HepG2 (cell line): ENCODE measurements at regions not wholly inside any gene's neighbourhood (a gene's known extent, or its start where the extent isn't known, plus 50 kb on each side); places are given as distances from the start of the nearest gene placed in this dataset.
A peak's percentile ranks its signal among the peaks of the same experiment; 100 is the strongest.

ENCODE experiments used
- ATAC-seq: fragments of 200-7000 bp; cut with Tn5 transposase; 3 replicates; pipeline ENCODE4 v1.9.1; 2020; ENCODE audit warnings: mild to moderate bottlenecking, moderate library complexity
- BruUV-seq: library from RNA; stranded (reverse); fragments of 400-500 nt; replicated peaks from 2 replicates; lab custom pipeline; 2021; lab: Mats Ljungman, UMichigan
- CTCF ChIA-PET: fragments of 300-600 bp; formaldehyde crosslinking; extraction: SDS; loops from one replicate; lab custom pipeline; 2021; ENCODE audit warnings: low total read pairs, inconsistent platforms, low intra/inter-chr PET ratio; lab: Yijun Ruan, JAX
- POLR2A ChIA-PET: fragments of 350-600 bp; sonication (Branson Sonifier 250); formaldehyde crosslinking; loops from one replicate; lab custom pipeline; 2020; ENCODE audit warnings: antibody characterized with exemption, inconsistent platforms; lab: Yijun Ruan, JAX
- DNase-seq: peaks from one replicate; pipeline ENCODE4 v3.0.0-alpha.2; 2015; ENCODE audit warnings: low spot score
- FAIRE-seq: peaks from 3 replicates; lab custom pipeline; 2011; peaks lifted over from hg19 to GRCh38; lab: Jason Lieb, UNC
- H2AFZ ChIP-seq: one replicate; pipeline ENCODE4 v1.6.1; 2011; ENCODE audit warnings: low read length, inconsistent platforms
- H3K27ac ChIP-seq: fragments of 300-600 bp; 3 replicates; pipeline ENCODE4 v1.8.0; 2011; ENCODE audit warnings: mixed run types, mild to moderate bottlenecking, mixed read lengths, low read length, inconsistent platforms; ENCODE audit not compliant: insufficient read depth; ENCODE audit errors: extremely low read length
- H3K27me3 ChIP-seq, 2 experiments: fragments of 200-600 bp in 1 of 2; 2 replicates in 1 of 2; 3 replicates in 1 of 2; pipeline versions ENCODE4 v1.6.0 to v1.8.0; 2011; ENCODE audit warnings: low read length in 2 of 2, mild to moderate bottlenecking in 2 of 2, moderate library complexity in 2 of 2, inconsistent platforms in 1 of 2; ENCODE audit not compliant: insufficient read depth in 2 of 2, control insufficient read depth in 1 of 2
- H3K36me3 ChIP-seq, 2 experiments: fragments of 200-600 bp in 1 of 2; replicated peaks in 1 of 2; 2 replicates in 1 of 2; 3 replicates in 1 of 2; pipeline versions ENCODE4 v1.5.1 to v1.8.0; 2011; ENCODE audit warnings: low read length in 2 of 2, inconsistent platforms in 1 of 2; ENCODE audit not compliant: insufficient read depth in 2 of 2, control insufficient read depth in 1 of 2
- H3K4me1 ChIP-seq: 2 replicates; pipeline ENCODE4 v1.5.1; 2012; ENCODE audit warnings: low read length, inconsistent platforms; ENCODE audit not compliant: insufficient read depth
- H3K4me2 ChIP-seq: 2 replicates; pipeline ENCODE4 v1.6.0; 2011; ENCODE audit warnings: low read depth, low read length, inconsistent platforms
- H3K4me3 ChIP-seq, 3 experiments: fragments of 200-600 bp in 1 of 3; sonication (generic), shearing (Covaris generic) in 1 of 3; replicated peaks in 1 of 3; 2 replicates each; pipeline ENCODE4 v1.5.1; 2011 to 2016; ENCODE audit warnings: low read length in 3 of 3, inconsistent platforms in 2 of 3, low read depth in 2 of 3, mild to moderate bottlenecking in 2 of 3, control low read depth in 1 of 3, mixed read lengths in 1 of 3; ENCODE audit not compliant: insufficient read depth in 1 of 3
- H3K79me2 ChIP-seq: one replicate; pipeline ENCODE4 v1.6.1; 2011; ENCODE audit warnings: low read length, inconsistent platforms; ENCODE audit not compliant: insufficient read depth
- H3K9ac ChIP-seq: 2 replicates; pipeline ENCODE4 v1.6.0; 2011; ENCODE audit warnings: mild to moderate bottlenecking, low read depth, low read length, inconsistent platforms; ENCODE audit not compliant: insufficient read depth
- H3K9me3 ChIP-seq: 2 replicates; pipeline ENCODE4 v1.5.1; 2012; ENCODE audit warnings: mild to moderate bottlenecking, low read length
- H4K20me1 ChIP-seq: 2 replicates; pipeline ENCODE4 v1.6.0; 2011; ENCODE audit warnings: inconsistent platforms, mild to moderate bottlenecking, low read length, moderate library complexity; ENCODE audit not compliant: insufficient read depth
- KDM1A ChIP-seq: IDR thresholded peaks from 2 replicates; pipeline ENCODE4 v1.6.1; 2016; ENCODE audit warnings: missing compliant biosample characterization
- SRY ChIP-seq: sonication (generic); formaldehyde crosslinking; IDR thresholded peaks from 2 replicates; pipeline ENCODE4 v1.8.0; 2022; ENCODE audit warnings: mild to moderate bottlenecking, missing genetic modification reagents
- ZKSCAN5 ChIP-seq: sonication (generic); formaldehyde crosslinking; IDR thresholded peaks from 2 replicates; pipeline ENCODE4 v1.5.1; 2020; ENCODE audit warnings: mild to moderate bottlenecking, missing genetic modification reagents
- ZNF256 ChIP-seq: sonication (generic); formaldehyde crosslinking; conservative IDR thresholded peaks from 2 replicates; pipeline ENCODE4 v1.4.0; 2020; ENCODE audit warnings: missing genetic modification reagents
- ZNF484 ChIP-seq: sonication (generic); formaldehyde crosslinking; IDR thresholded peaks from 2 replicates; pipeline ENCODE4 v1.5.1; 2020; ENCODE audit warnings: mild to moderate bottlenecking, low read depth, missing genetic modification reagents, borderline replicate concordance
- WGBS: methylation state at CpG from one replicate; pipeline ENCODE4 v1.1.6; 2017; ENCODE audit warnings: low lambda C conversion rate; 5-methylcytosine and 5-hydroxymethylcytosine counted together
- in situ Hi-C: cut with HindIII; loops from 2 replicates; pipeline ENCODE4 v1.10.0; 2017; ENCODE audit warnings: low pct_unique_long_range_greater_than_20kb; ENCODE audit not compliant: extremely low pct_ligation_motif_present
- intact Hi-C: fragments of 100-400 bp; cut with micrococcal nuclease; formaldehyde crosslinking; loops from one replicate; pipeline ENCODE4 v1.10.0; 2022; ENCODE audit not compliant: unreplicated experiment
- TF ChIP-seq, protein P1 (sequence below): sonication (generic); formaldehyde crosslinking; IDR thresholded peaks from 2 replicates; pipeline ENCODE4 v1.5.0; 2020; ENCODE audit warnings: missing genetic modification reagents, mild to moderate bottlenecking, borderline replicate concordance
- TF ChIP-seq, protein P2 (sequence below): fragments of 450-650 bp; IDR thresholded peaks from 2 replicates; pipeline ENCODE4 v1.6.1; 2016
- TF ChIP-seq, protein P3 (sequence below): sonication (generic); formaldehyde crosslinking; IDR thresholded peaks from 2 replicates; pipeline ENCODE4 v1.4.0; 2020; ENCODE audit warnings: mild to moderate bottlenecking, missing genetic modification reagents
- TF ChIP-seq, protein P4 (sequence below), 2 experiments: sonication (generic) in 1 of 2; formaldehyde crosslinking in 1 of 2; IDR thresholded peaks; 2 replicates each; pipeline versions ENCODE4 v1.5.1 to v1.6.1; 2011 to 2020; ENCODE audit warnings: borderline replicate concordance in 1 of 2, low read depth in 1 of 2, low read length in 1 of 2, mild to moderate bottlenecking in 1 of 2, missing genetic modification reagents in 1 of 2, moderate library complexity in 1 of 2

DNA sequence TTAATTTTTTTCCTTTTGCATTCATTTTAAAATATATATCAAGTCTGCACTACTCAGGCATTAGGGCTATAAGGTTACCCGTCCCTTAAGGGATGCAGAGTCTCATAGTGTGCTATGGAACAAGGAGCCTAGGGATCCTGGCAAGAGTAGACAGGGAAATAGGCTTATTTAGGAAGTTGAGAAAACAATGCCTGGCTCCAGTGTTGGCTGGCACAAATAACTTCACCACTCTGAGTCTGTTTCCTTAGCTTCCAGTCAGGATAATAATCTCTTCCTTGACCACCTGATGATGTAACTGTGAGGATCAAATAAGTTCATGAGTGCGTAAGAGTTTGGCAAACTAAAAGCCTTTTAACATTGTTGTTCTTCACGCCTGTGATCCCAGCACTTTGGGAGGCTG is 540.8 kb upstream of the IL12A start (continued):
- TF ChIP-seq, protein P1, sequence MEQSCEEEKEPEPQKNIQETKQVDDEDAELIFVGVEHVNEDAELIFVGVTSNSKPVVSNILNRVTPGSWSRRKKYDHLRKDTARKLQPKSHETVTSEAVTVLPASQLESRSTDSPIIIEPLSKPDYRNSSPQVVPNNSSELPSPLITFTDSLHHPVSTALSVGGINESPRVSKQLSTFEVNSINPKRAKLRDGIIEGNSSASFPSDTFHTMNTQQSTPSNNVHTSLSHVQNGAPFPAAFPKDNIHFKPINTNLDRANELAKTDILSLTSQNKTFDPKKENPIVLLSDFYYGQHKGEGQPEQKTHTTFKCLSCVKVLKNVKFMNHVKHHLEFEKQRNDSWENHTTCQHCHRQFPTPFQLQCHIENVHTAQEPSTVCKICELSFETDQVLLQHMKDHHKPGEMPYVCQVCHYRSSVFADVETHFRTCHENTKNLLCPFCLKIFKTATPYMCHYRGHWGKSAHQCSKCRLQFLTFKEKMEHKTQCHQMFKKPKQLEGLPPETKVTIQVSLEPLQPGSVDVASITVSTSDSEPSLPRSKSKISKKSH (CRISPR knock-in tag): no peak
- no peak for TF ChIP-seq ZNF256

DNA sequence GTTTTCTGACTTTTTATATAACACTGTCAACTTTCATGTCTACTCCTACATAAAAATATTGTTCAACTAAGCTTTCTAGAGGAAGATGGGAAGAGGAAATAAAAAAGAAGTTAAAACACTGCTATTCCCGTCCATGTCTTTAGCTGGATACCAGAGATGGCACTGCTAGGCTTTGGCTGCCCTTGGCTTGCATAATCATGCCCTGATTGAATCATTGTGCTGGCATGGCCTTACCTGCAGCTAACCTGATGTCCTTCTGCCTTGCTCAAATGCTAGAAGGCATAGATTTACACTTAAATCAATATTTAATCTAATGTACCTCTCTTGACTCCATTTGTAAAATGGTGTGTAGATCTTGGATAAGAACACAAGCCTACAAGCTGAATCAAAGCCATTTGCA is 539.7 kb upstream of the IL12A start:
- Histone ChIP-seq H4K20me1 (no peaks in the 10 kb centered on the region), H3K9ac (no peak overlapping the region), H3K9me3 (no peaks in the 10 kb centered on the region), H3K36me3 (no peaks in the 10 kb centered on the region), H3K4me3 (no peak overlapping the region), H3K4me1 (no peaks in the 10 kb centered on the region), H3K27ac (no peak overlapping the region), H3K79me2 (no peaks in the 10 kb centered on the region), H2AFZ (no peak overlapping the region), H3K27me3 (no peaks in the 10 kb centered on the region), H3K4me2 (no peak overlapping the region)
- in situ Hi-C loops (no loop called here), intact Hi-C loops (no loop called here)
- ChIA-PET POLR2A (no interaction called here), CTCF (no interaction called here)
- FAIRE-seq (no peak), DNase-seq (no peak), ATAC-seq (no peak)
- no peak for TF ChIP-seq ZKSCAN5 (CRISPR knock-in tag)
- TF ChIP-seq ZNF484: no peak
- TF ChIP-seq KDM1A (CRISPR knock-in tag): no peak
- no peak for TF ChIP-seq SRY
- BruUV-seq: no TSS peak
- 0% methylated on average over 1 of the region's 1 CpG for WGBS

DNA sequence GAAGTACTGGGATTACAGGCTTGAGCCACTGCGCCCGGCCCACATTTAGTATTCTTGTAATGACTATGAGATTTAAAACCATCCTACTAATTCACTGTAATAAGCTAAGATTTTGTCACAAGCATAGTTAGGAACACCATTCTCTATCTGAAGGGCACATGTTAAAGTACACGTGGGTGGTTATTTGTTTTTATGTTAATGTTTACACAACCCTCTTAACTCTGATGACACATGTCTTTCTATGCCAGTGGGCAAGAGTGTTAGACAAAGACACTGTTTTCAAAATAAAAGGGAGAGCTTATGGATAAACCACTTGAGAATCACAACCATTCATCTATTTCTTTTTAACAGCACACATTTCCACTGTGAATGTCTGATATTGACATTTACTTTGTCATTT is 537.6 kb upstream of the IL12A start:
- Histone ChIP-seq H3K9ac (no peak overlapping the region), H3K27ac (no peak overlapping the region), H3K27me3 (no peaks in the 10 kb centered on the region), H2AFZ (no peak overlapping the region), H4K20me1 (no peaks in the 10 kb centered on the region), H3K9me3 (no peaks in the 10 kb centered on the region), H3K4me1 (no peaks in the 10 kb centered on the region), H3K4me3 (no peak overlapping the region), H3K4me2 (no peak overlapping the region), H3K79me2 (no peaks in the 10 kb centered on the region), H3K36me3 (no peaks in the 10 kb centered on the region)
- ChIA-PET POLR2A (no interaction called here), CTCF (no interaction called here)
- 12% methylated on average over 3 of the region's 3 CpGs for WGBS
- ATAC-seq (peak; percentile 59), FAIRE-seq (no peak), DNase-seq (peak; percentile 1)
- TF ChIP-seq, protein P2, sequence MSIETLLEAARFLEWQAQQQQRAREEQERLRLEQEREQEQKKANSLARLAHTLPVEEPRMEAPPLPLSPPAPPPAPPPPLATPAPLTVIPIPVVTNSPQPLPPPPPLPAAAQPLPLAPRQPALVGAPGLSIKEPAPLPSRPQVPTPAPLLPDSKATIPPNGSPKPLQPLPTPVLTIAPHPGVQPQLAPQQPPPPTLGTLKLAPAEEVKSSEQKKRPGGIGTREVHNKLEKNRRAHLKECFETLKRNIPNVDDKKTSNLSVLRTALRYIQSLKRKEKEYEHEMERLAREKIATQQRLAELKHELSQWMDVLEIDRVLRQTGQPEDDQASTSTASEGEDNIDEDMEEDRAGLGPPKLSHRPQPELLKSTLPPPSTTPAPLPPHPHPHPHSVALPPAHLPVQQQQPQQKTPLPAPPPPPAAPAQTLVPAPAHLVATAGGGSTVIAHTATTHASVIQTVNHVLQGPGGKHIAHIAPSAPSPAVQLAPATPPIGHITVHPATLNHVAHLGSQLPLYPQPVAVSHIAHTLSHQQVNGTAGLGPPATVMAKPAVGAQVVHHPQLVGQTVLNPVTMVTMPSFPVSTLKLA: peak; percentile 64
- TF ChIP-seq, protein P3, sequence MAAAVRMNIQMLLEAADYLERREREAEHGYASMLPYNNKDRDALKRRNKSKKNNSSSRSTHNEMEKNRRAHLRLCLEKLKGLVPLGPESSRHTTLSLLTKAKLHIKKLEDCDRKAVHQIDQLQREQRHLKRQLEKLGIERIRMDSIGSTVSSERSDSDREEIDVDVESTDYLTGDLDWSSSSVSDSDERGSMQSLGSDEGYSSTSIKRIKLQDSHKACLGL (CRISPR knock-in tag): no peak
- TF ChIP-seq, protein P4, sequence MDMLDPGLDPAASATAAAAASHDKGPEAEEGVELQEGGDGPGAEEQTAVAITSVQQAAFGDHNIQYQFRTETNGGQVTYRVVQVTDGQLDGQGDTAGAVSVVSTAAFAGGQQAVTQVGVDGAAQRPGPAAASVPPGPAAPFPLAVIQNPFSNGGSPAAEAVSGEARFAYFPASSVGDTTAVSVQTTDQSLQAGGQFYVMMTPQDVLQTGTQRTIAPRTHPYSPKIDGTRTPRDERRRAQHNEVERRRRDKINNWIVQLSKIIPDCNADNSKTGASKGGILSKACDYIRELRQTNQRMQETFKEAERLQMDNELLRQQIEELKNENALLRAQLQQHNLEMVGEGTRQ (IDR thresholded peaks at IDR 0.05; ENCODE audit: low read depth, low read length): peak; percentile 15; the same call in 1 of the 2 replicates
- TF ChIP-seq, protein P4 (CRISPR knock-in tag; IDR thresholded peaks at IDR 0.05; ENCODE audit: borderline replicate concordance): no peak
- in situ Hi-C loops (no loop called here), intact Hi-C loops (no loop called here)
- no TSS peak for BruUV-seq
